ENCODE measurements at regions not wholly inside any gene's neighbourhood (a gene's known extent, or its start where the extent isn't known, plus 50 kb on each side); places are given as distances from the start of the nearest gene placed in this dataset.

GRCh38 chr5:145632701-145633100 lies 202.4 kb downstream of the PRELID2 start:
- ATAC-seq (no peak), DNase-seq (ENCODE audit: low read depth in 1 of 2, low spot score in 1 of 2) (no peak), FAIRE-seq (no peak)
- TF ChIP-seq EHMT2 (IDR thresholded peaks at IDR 0.05; ENCODE audit: low read depth) (no peak), EHF (CRISPR knock-in tag; IDR thresholded peaks at IDR 0.05) (no peak), USF2 (IDR thresholded peaks at IDR 0.05) (no peak), SREBF2 (IDR thresholded peaks at IDR 0.05) (no peak), SMC3 (IDR thresholded peaks at IDR 0.05) (no peak), RARB (CRISPR knock-in tag; IDR thresholded peaks at IDR 0.05) (no peak), HES2 (IDR thresholded peaks at IDR 0.05) (no peak), BHLHE40 (IDR thresholded peaks at IDR 0.05; ENCODE audit: low read depth, low read length) (no peak), FOXS1 (CRISPR knock-in tag; IDR thresholded peaks at IDR 0.05) (no peak), FOSB (CRISPR knock-in tag; IDR thresholded peaks at IDR 0.05) (no peak), JUN (IDR thresholded peaks at IDR 0.05) (no peak), RAD21 (conservative IDR thresholded peaks at IDR 0.05 in 1 of 2, IDR thresholded peaks at IDR 0.05 in 1 of 2) (no peak), ZC3H11A (IDR thresholded peaks at IDR 0.05) (no peak), HDAC2 (IDR thresholded peaks at IDR 0.05) (no peak), BCL3 (IDR thresholded peaks at IDR 0.05) (no peak), CEBPB (IDR thresholded peaks at IDR 0.05) (no peak), CTCF (IDR thresholded peaks at IDR 0.05) (no peak)
- Histone ChIP-seq H3K4me2 (no peak overlapping the region), H3K9me3 (no peaks in the 10 kb centered on the region), H3K4me3 (no peak overlapping the region), H3K27ac (no peak overlapping the region), H3K4me1 (0 out of 3 replicates have a peak, but pooled peaks cover 4% of the 10 kb centered on the region)
- POLR2A ChIA-PET, result no interaction called here
- CTCF ChIA-PET, result interaction anchor here (1.8 kb wide), 1 partner anchor 49 kb away, joined by 4 read pairs; no protein-coding TSS in a partner anchor
- 29% methylated on average over 1 of the region's 1 CpG for WGBS (ENCODE audit: missing lambda C conversion rate)

- no peaks in the 10 kb centered on the region for H3K4me1 ChIP-seq
- no peak for ATAC-seq
- WGBS (ENCODE audit: missing lambda C conversion rate), result 33% methylated on average over 3 of the region's 3 CpGs
- TF ChIP-seq MAFK (IDR thresholded peaks at IDR 0.05; ENCODE audit: partially characterized antibody) (no peak), POLR2AphosphoS2 (conservative IDR thresholded peaks at IDR 0.05; ENCODE audit: low read length) (no peak)
- H3K4me2 ChIP-seq, result no peak overlapping the region
- no peak for FAIRE-seq
- ChIA-PET CTCF (no interaction called here), POLR2A (no interaction called here)
- no peak overlapping the region for H3K27ac ChIP-seq
- no peak overlapping the region for H3K4me3 ChIP-seq
- DNase-seq (ENCODE audit: low read depth in 1 of 2, low spot score in 1 of 2), result no peak
- H3K9me3 ChIP-seq, result no peaks in the 10 kb centered on the region
These were observed 206.1 kb downstream of the PRELID2 start for GRCh38 chr5:145629047-145629446.

GRCh38 chr5:145628525-145628924 lies 206.6 kb downstream of the PRELID2 start:
- FAIRE-seq, result no peak
- POLR2A ChIA-PET, result interaction anchor here (0.5 kb wide), 1 partner anchor 223 kb away, joined by 3 read pairs; no protein-coding TSS in a partner anchor
- H3K4me1 ChIP-seq, result no peaks in the 10 kb centered on the region
- CTCF ChIA-PET, result no interaction called here
- no peak for DNase-seq (ENCODE audit: low read depth in 1 of 2, low spot score in 1 of 2)
- H3K27ac ChIP-seq, result no peak overlapping the region
- H3K4me2 ChIP-seq, result no peak overlapping the region
- no peak for ATAC-seq
- H3K9me3 ChIP-seq, result no peaks in the 10 kb centered on the region
- no peak overlapping the region for H3K4me3 ChIP-seq
- TF ChIP-seq POLR2A (IDR thresholded peaks at IDR 0.05; ENCODE audit: low read length) (no peak), ZFP36 (IDR thresholded peaks at IDR 0.05; ENCODE audit: borderline replicate concordance, partially characterized antibody) (no peak), EHMT2 (IDR thresholded peaks at IDR 0.05; ENCODE audit: low read depth) (no peak), FOXS1 (CRISPR knock-in tag; IDR thresholded peaks at IDR 0.05) (no peak), FOSB (CRISPR knock-in tag; IDR thresholded peaks at IDR 0.05) (no peak), ESRRA (IDR thresholded peaks at IDR 0.05; ENCODE audit: borderline replicate concordance, low read length) (no peak), CBX2 (IDR thresholded peaks at IDR 0.05; ENCODE audit: borderline replicate concordance, low read depth) (no peak), JUN (IDR thresholded peaks at IDR 0.05) (no peak), KDM1A (IDR thresholded peaks at IDR 0.05; ENCODE audit: low read depth) (no peak), HOXA7 (CRISPR knock-in tag; IDR thresholded peaks at IDR 0.05) (no peak), BCL3 (IDR thresholded peaks at IDR 0.05) (no peak), NPAS2 (CRISPR knock-in tag; IDR thresholded peaks at IDR 0.05; ENCODE audit: borderline replicate concordance) (no peak), ELK1 (IDR thresholded peaks at IDR 0.05; ENCODE audit: low read depth, low read length) (no peak), JUNB (IDR thresholded peaks at IDR 0.05) (no peak), NR3C1 (IDR thresholded peaks at IDR 0.05) (no peak), CHD4 (IDR thresholded peaks at IDR 0.05; ENCODE audit: borderline replicate concordance) (no peak)
- WGBS (ENCODE audit: missing lambda C conversion rate), result 51% methylated on average over 4 of the region's 4 CpGs

All from A549 (cell line).